K562 (cell line): ENCODE measurements at regions not wholly inside any gene's neighbourhood (a gene's known extent, or its start where the extent isn't known, plus 50 kb on each side); places are given as distances from the start of the nearest gene placed in this dataset.

Experiments
- CBX8 ChIP-seq: fragments of 200-600 bp; sonication (generic); IDR thresholded peaks from 2 replicates; pipeline ENCODE4 v1.6.1; 2012; ENCODE audit warnings: borderline replicate concordance, mixed run types, low read depth, mild to moderate bottlenecking, moderate library complexity, mixed read lengths, low read length, control low read depth, inconsistent platforms; ENCODE audit not compliant: poor library complexity, severe bottlenecking; ENCODE audit errors: extremely low read depth
- CHD1 ChIP-seq: fragments of 200-600 bp; sonication (generic); IDR thresholded peaks from one replicate; pipeline ENCODE4 v1.6.1; 2012; ENCODE audit warnings: mild to moderate bottlenecking, moderate library complexity, low read length, inconsistent platforms
- HNRNPK ChIP-seq: fragments of 200-400 bp; formaldehyde crosslinking; IDR thresholded peaks from one replicate; pipeline ENCODE4 v1.6.1; 2018; ENCODE audit warnings: mild to moderate bottlenecking, low read depth, low read length; ENCODE audit not compliant: poor library complexity, severe bottlenecking
- HNRNPUL1 ChIP-seq: fragments of 200-400 bp; formaldehyde crosslinking; IDR thresholded peaks from 2 replicates; pipeline ENCODE4 v1.6.1; 2017; ENCODE audit warnings: low read length
- STAT6 ChIP-seq: sonication (generic); formaldehyde crosslinking; IDR thresholded peaks from 2 replicates; pipeline ENCODE4 v1.8.1; 2023; ENCODE audit warnings: mild to moderate bottlenecking, missing genetic modification reagents
- ZNF717 ChIP-seq: fragments of 250-450 bp; sonication (Bioruptor Pico); IDR thresholded peaks from 2 replicates; pipeline ENCODE4 v1.5.0; 2021

GRCh38 chr1:88286716-88287115 lies 397.4 kb upstream of the PKN2 start:
- TF ChIP-seq HNRNPK (no peak), CHD1 (no peak), ZNF717 (no peak), CBX8 (no peak), HNRNPUL1 (no peak), STAT6 (CRISPR knock-in tag) (no peak)
